MM.1S (cell line): ENCODE measurements at regions not wholly inside any gene's neighbourhood (a gene's known extent, or its start where the extent isn't known, plus 50 kb on each side); places are given as distances from the start of the nearest gene placed in this dataset.

Source experiments
- DNase-seq: peaks from one replicate; pipeline ENCODE4 v3.0.0-alpha.2; 2015
- H2AFZ ChIP-seq: fragments of 300-600 bp; sonication (generic); 2 replicates; pipeline ENCODE4 v1.6.0; 2016; ENCODE audit warnings: antibody characterized with exemption, low read length
- H3F3A ChIP-seq: fragments of 300-600 bp; sonication (generic); 2 replicates; pipeline ENCODE4 v1.6.1; 2016; ENCODE audit warnings: mild to moderate bottlenecking, antibody characterized with exemption, low read length, moderate library complexity, mixed read lengths; ENCODE audit not compliant: insufficient read depth
- H3K27ac ChIP-seq: fragments of 300-600 bp; sonication (generic); 2 replicates; pipeline ENCODE4 v1.5.1; 2016; ENCODE audit warnings: mild to moderate bottlenecking, low read length
- H3K27me3 ChIP-seq: fragments of 300-600 bp; sonication (generic); replicated peaks from 2 replicates; pipeline ENCODE4 v1.6.0; 2016; ENCODE audit warnings: low read length; ENCODE audit not compliant: insufficient read depth
- H3K36me3 ChIP-seq: fragments of 300-600 bp; sonication (generic); replicated peaks from 2 replicates; pipeline ENCODE4 v1.6.1; 2016; ENCODE audit warnings: mild to moderate bottlenecking, low read length, mixed read lengths; ENCODE audit not compliant: insufficient read depth
- H3K4me1 ChIP-seq: fragments of 300-600 bp; sonication (generic); 2 replicates; pipeline ENCODE4 v1.6.1; 2016; ENCODE audit warnings: low read length, mixed read lengths
- H3K4me2 ChIP-seq: fragments of 300-600 bp; sonication (generic); 2 replicates; pipeline ENCODE4 v1.6.0; 2016; ENCODE audit warnings: low read depth, low read length
- H3K4me3 ChIP-seq: fragments of 300-600 bp; sonication (generic); 2 replicates; pipeline ENCODE4 v1.5.1; 2016; ENCODE audit warnings: low read length, mixed read lengths
- H3K79me2 ChIP-seq: fragments of 300-600 bp; sonication (generic); 2 replicates; pipeline ENCODE4 v1.6.1; 2016; ENCODE audit warnings: mixed run types, low read length, mixed read lengths
- H3K9ac ChIP-seq: fragments of 300-600 bp; sonication (generic); 2 replicates; pipeline ENCODE4 v1.6.1; 2016; ENCODE audit warnings: low read length, mixed read lengths
- H3K9me2 ChIP-seq: fragments of 300-600 bp; sonication (generic); replicated peaks from 2 replicates; pipeline ENCODE4 v1.6.1; 2016; ENCODE audit warnings: mild to moderate bottlenecking, low read length, mixed read lengths; ENCODE audit not compliant: insufficient read depth
- H3K9me3 ChIP-seq: fragments of 300-600 bp; sonication (generic); replicated peaks from 2 replicates; pipeline ENCODE4 v1.6.1; 2016; ENCODE audit warnings: mild to moderate bottlenecking, low read length, mixed read lengths; ENCODE audit not compliant: insufficient read depth
- H4K20me1 ChIP-seq: fragments of 300-600 bp; sonication (generic); 2 replicates; pipeline ENCODE4 v1.6.1; 2016; ENCODE audit warnings: mild to moderate bottlenecking, low read length, moderate library complexity, mixed read lengths; ENCODE audit not compliant: insufficient read depth
- CTCF ChIP-seq: fragments of 300-600 bp; sonication (generic); IDR thresholded peaks from 2 replicates; pipeline ENCODE4 v1.5.1; 2016; ENCODE audit warnings: antibody characterized with exemption, low read length, mixed read lengths
- EZH2 ChIP-seq: fragments of 300-600 bp; sonication (generic); optimal IDR thresholded peaks from 2 replicates; pipeline ENCODE3; 2017; ENCODE audit warnings: low read depth, mild to moderate bottlenecking, antibody characterized with exemption, low read length, mixed read lengths
- EZH2phosphoT487 ChIP-seq: fragments of 300-600 bp; sonication (generic); IDR thresholded peaks from 2 replicates; pipeline ENCODE4 v1.6.1; 2018; ENCODE audit warnings: antibody characterized with exemption, low read length

GRCh38 chr11:115649461-115649860 is 145.2 kb upstream of the CADM1 start:
- no peak overlapping the region for H3K27ac ChIP-seq
- no peaks in the 10 kb centered on the region for H3F3A ChIP-seq
- H4K20me1 ChIP-seq, result no peaks in the 10 kb centered on the region
- no peak overlapping the region for H3K4me2 ChIP-seq
- no peaks in the 10 kb centered on the region for H3K27me3 ChIP-seq
- no peaks in the 10 kb centered on the region for H3K9me2 ChIP-seq
- H3K9ac ChIP-seq, result no peak overlapping the region
- H2AFZ ChIP-seq, result no peak overlapping the region
- no peak for DNase-seq
- no peaks in the 10 kb centered on the region for H3K36me3 ChIP-seq
- no peak overlapping the region for H3K4me3 ChIP-seq
- TF ChIP-seq EZH2 (no peak), CTCF (no peak), EZH2phosphoT487 (no peak)
- no peaks in the 10 kb centered on the region for H3K79me2 ChIP-seq
- no peaks in the 10 kb centered on the region for H3K9me3 ChIP-seq
- H3K4me1 ChIP-seq, result no peaks in the 10 kb centered on the region

- Histone ChIP-seq H3K9ac (no peak overlapping the region), H3K4me3 (no peak overlapping the region), H2AFZ (no peak overlapping the region), H3K9me3 (no peaks in the 10 kb centered on the region), H3K9me2 (no peaks in the 10 kb centered on the region), H3K79me2 (no peaks in the 10 kb centered on the region), H3K27ac (no peak overlapping the region), H3K4me2 (no peak overlapping the region), H3K4me1 (no peaks in the 10 kb centered on the region), H3K27me3 (no peaks in the 10 kb centered on the region), H4K20me1 (no peaks in the 10 kb centered on the region), H3K36me3 (no peaks in the 10 kb centered on the region), H3F3A (no peaks in the 10 kb centered on the region)
- DNase-seq, result no peak
- TF ChIP-seq CTCF, result no peak
- TF ChIP-seq EZH2, result no peak
- no peak for TF ChIP-seq EZH2phosphoT487
These were observed 141.6 kb upstream of the CADM1 start for GRCh38 chr11:115645631-115646317.

GRCh38 chr11:115644856-115645255 is 140.6 kb upstream of the CADM1 start:
- no peaks in the 10 kb centered on the region for H3K9me3 ChIP-seq
- no peak for TF ChIP-seq CTCF
- no peak for TF ChIP-seq EZH2phosphoT487
- no peaks in the 10 kb centered on the region for H3K36me3 ChIP-seq
- H2AFZ ChIP-seq, result no peak overlapping the region
- no peaks in the 10 kb centered on the region for H3K27me3 ChIP-seq
- DNase-seq, result no peak
- H3K79me2 ChIP-seq, result no peaks in the 10 kb centered on the region
- H3K9me2 ChIP-seq, result no peaks in the 10 kb centered on the region
- no peak overlapping the region for H3K9ac ChIP-seq
- no peaks in the 10 kb centered on the region for H3K4me1 ChIP-seq
- no peak overlapping the region for H3K4me2 ChIP-seq
- H3K27ac ChIP-seq, result no peak overlapping the region
- H4K20me1 ChIP-seq, result no peaks in the 10 kb centered on the region
- no peaks in the 10 kb centered on the region for H3F3A ChIP-seq
- no peak overlapping the region for H3K4me3 ChIP-seq
